ENCODE measurements at regions not wholly inside any gene's neighbourhood (a gene's known extent, or its start where the extent isn't known, plus 50 kb on each side); places are given as distances from the start of the nearest gene placed in this dataset.

DNA sequence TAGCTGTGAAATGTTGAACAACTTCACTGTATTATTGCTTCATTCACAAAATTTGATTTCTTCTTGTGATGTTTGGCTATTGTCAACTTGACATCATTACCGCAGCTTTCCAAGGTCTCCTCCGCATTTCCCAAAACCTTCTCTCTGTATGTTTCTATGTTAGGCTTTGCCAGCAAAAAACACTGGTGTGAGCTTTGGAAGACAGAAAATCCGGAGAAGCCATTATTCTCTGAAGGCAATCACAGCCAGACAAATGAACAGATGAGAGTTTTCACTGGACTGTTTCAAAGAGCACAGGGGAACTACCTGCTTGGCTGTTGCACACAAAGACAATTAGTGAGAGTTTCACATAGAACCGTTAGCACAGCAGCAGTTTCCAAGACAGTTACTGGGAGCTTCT, 609.6 kb downstream of the BRINP3 start:
- Histone ChIP-seq H3K27ac (no peak overlapping the region), H3K4me3 (no peak overlapping the region), H3K4me2 (no peak overlapping the region), H3K4me1 (0 out of 3 replicates have a peak, but pooled peaks cover 3% of the 10 kb centered on the region), H3K9me3 (no peaks in the 10 kb centered on the region)
- POLR2A ChIA-PET: no interaction called here
- TF ChIP-seq HOXB13 (CRISPR knock-in tag; IDR thresholded peaks at IDR 0.05; ENCODE audit: low read depth) (no peak), BHLHE40 (IDR thresholded peaks at IDR 0.05; ENCODE audit: low read depth, low read length) (no peak), HEYL (CRISPR knock-in tag; IDR thresholded peaks at IDR 0.05) (no peak), ZSCAN20 (CRISPR knock-in tag; IDR thresholded peaks at IDR 0.05) (no peak), JUNB (IDR thresholded peaks at IDR 0.05) (no peak), ESRRA (IDR thresholded peaks at IDR 0.05; ENCODE audit: borderline replicate concordance, low read length) (no peak), CBX8 (IDR thresholded peaks at IDR 0.05) (no peak), RFX5 (IDR thresholded peaks at IDR 0.05) (no peak)
- TF ChIP-seq, protein P1, sequence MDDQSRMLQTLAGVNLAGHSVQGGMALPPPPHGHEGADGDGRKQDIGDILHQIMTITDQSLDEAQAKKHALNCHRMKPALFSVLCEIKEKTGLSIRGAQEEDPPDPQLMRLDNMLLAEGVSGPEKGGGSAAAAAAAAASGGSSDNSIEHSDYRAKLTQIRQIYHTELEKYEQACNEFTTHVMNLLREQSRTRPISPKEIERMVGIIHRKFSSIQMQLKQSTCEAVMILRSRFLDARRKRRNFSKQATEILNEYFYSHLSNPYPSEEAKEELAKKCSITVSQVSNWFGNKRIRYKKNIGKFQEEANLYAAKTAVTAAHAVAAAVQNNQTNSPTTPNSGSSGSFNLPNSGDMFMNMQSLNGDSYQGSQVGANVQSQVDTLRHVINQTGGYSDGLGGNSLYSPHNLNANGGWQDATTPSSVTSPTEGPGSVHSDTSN (IDR thresholded peaks at IDR 0.05): no peak
- TF ChIP-seq, protein P2, sequence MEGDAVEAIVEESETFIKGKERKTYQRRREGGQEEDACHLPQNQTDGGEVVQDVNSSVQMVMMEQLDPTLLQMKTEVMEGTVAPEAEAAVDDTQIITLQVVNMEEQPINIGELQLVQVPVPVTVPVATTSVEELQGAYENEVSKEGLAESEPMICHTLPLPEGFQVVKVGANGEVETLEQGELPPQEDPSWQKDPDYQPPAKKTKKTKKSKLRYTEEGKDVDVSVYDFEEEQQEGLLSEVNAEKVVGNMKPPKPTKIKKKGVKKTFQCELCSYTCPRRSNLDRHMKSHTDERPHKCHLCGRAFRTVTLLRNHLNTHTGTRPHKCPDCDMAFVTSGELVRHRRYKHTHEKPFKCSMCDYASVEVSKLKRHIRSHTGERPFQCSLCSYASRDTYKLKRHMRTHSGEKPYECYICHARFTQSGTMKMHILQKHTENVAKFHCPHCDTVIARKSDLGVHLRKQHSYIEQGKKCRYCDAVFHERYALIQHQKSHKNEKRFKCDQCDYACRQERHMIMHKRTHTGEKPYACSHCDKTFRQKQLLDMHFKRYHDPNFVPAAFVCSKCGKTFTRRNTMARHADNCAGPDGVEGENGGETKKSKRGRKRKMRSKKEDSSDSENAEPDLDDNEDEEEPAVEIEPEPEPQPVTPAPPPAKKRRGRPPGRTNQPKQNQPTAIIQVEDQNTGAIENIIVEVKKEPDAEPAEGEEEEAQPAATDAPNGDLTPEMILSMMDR (IDR thresholded peaks at IDR 0.05): no peak
- CTCF ChIA-PET: no interaction called here
- DNase-seq (ENCODE audit: low read depth in 1 of 2, low spot score in 1 of 2) (no peak), ATAC-seq (no peak), FAIRE-seq (no peak)
- WGBS (ENCODE audit: missing lambda C conversion rate): 80% methylated on average over 4 of the region's 4 CpGs

DNA sequence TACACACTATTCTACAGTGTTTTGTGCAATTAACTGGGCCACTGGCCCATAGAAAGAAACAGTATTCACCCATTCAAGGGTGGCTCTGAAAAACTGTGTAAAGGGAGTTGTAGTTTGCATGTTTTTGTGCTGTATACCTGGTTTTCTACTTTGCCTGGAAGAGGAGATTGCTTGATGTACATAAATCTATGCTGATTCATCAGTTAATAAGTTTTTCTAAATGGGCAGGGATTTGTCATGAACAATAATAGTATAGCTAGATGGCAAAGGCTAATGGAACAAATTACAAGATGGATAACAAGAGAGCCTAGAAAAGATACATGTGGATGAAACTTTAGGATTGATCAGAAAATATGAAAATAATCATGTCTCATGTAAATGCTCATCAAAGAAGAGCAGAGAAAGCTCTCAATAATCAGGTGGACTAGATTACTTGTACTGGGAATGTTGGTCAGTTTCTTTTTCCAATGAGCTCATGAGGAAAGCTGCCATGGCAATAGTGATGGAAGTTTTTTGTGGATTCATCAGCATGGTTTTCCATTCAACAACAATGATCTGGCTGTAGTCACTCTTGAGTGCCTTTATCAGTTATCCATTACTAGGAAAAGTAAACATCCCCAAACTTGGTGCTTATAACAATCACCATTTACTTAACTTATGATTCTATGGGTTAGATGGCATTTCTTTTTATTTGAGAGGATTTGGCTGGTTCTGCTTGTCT, 602.8 kb downstream of the BRINP3 start:
- H3K4me1 ChIP-seq: 0 out of 3 replicates have a peak, but pooled peaks cover 3% of the 10 kb centered on the region
- no peak for DNase-seq (ENCODE audit: low read depth in 1 of 2, low spot score in 1 of 2)
- no peak for ATAC-seq
- no peak overlapping the region for H3K27ac ChIP-seq
- POLR2A ChIA-PET: no interaction called here
- no peak overlapping the region for H3K4me3 ChIP-seq
- no peaks in the 10 kb centered on the region for H3K9me3 ChIP-seq
- FAIRE-seq: peak; percentile 32
- no peak for TF ChIP-seq PHF8 (IDR thresholded peaks at IDR 0.05; ENCODE audit: borderline replicate concordance, low read depth)
- TF ChIP-seq MAFK (IDR thresholded peaks at IDR 0.05; ENCODE audit: partially characterized antibody): peak; percentile 63
- CTCF ChIA-PET: interaction anchor here (0.8 kb wide), 1 partner anchor 16 kb away, joined by 3 read pairs; no protein-coding TSS in a partner anchor
- H3K4me2 ChIP-seq: no peak overlapping the region

DNA sequence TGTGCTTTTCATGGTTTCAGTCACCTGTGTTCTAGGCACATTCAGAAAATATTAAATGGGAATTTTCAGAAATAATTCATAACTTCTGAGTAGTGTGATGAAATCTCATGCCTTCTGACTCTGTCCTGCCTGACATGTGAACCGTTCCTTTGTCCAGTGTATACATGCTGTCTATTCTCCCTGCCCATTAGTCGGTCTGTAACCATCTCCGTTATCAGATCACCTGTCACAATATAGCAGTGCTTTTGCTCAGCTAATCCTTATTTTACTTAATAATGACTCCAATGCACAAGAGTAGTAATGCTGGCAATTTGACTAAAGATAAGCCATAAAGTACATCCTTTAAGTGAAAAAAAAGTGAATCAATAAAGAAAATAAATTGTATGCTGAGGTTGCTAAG, 597.5 kb downstream of the BRINP3 start:
- POLR2A ChIA-PET: no interaction called here
- H3K4me1 ChIP-seq: no peaks in the 10 kb centered on the region
- no peaks in the 10 kb centered on the region for H3K9me3 ChIP-seq
- no peak overlapping the region for H3K27ac ChIP-seq
- no peak for DNase-seq (ENCODE audit: low read depth in 1 of 2, low spot score in 1 of 2)
- CTCF ChIA-PET: no interaction called here
- no peak overlapping the region for H3K4me3 ChIP-seq
- TF ChIP-seq CEBPB (IDR thresholded peaks at IDR 0.05) (no peak), NR3C1 (IDR thresholded peaks at IDR 0.05) (no peak), ZC3H11A (IDR thresholded peaks at IDR 0.05) (no peak), RAD21 (conservative IDR thresholded peaks at IDR 0.05 in 1 of 2, IDR thresholded peaks at IDR 0.05 in 1 of 2) (no peak), SREBF2 (IDR thresholded peaks at IDR 0.05) (no peak), GATA3 (IDR thresholded peaks at IDR 0.05; ENCODE audit: borderline replicate concordance) (no peak), SMC3 (IDR thresholded peaks at IDR 0.05) (no peak), NFE2L2 (conservative IDR thresholded peaks at IDR 0.05; ENCODE audit: low read length) (no peak), MYC (IDR thresholded peaks at IDR 0.05; ENCODE audit: borderline replicate concordance, low read length) (no peak), JUNB (IDR thresholded peaks at IDR 0.05) (no peak), HOXB13 (CRISPR knock-in tag; IDR thresholded peaks at IDR 0.05; ENCODE audit: low read depth) (no peak), HDAC2 (IDR thresholded peaks at IDR 0.05) (no peak), CBX2 (IDR thresholded peaks at IDR 0.05; ENCODE audit: borderline replicate concordance, low read depth) (no peak)
- TF ChIP-seq, protein P3, sequence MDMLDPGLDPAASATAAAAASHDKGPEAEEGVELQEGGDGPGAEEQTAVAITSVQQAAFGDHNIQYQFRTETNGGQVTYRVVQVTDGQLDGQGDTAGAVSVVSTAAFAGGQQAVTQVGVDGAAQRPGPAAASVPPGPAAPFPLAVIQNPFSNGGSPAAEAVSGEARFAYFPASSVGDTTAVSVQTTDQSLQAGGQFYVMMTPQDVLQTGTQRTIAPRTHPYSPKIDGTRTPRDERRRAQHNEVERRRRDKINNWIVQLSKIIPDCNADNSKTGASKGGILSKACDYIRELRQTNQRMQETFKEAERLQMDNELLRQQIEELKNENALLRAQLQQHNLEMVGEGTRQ (IDR thresholded peaks at IDR 0.05): no peak
- TF ChIP-seq, protein P4, sequence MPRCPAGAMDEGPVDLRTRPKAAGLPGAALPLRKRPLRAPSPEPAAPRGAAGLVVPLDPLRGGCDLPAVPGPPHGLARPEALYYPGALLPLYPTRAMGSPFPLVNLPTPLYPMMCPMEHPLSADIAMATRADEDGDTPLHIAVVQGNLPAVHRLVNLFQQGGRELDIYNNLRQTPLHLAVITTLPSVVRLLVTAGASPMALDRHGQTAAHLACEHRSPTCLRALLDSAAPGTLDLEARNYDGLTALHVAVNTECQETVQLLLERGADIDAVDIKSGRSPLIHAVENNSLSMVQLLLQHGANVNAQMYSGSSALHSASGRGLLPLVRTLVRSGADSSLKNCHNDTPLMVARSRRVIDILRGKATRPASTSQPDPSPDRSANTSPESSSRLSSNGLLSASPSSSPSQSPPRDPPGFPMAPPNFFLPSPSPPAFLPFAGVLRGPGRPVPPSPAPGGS (IDR thresholded peaks at IDR 0.05): no peak
- TF ChIP-seq, protein P5, sequence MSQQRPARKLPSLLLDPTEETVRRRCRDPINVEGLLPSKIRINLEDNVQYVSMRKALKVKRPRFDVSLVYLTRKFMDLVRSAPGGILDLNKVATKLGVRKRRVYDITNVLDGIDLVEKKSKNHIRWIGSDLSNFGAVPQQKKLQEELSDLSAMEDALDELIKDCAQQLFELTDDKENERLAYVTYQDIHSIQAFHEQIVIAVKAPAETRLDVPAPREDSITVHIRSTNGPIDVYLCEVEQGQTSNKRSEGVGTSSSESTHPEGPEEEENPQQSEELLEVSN (IDR thresholded peaks at IDR 0.05; ENCODE audit: borderline replicate concordance, low read depth): no peak
- WGBS (ENCODE audit: missing lambda C conversion rate): 70% methylated on average over 3 of the region's 3 CpGs
- H3K4me2 ChIP-seq: no peak overlapping the region
- peak; percentile 54 for FAIRE-seq
- ATAC-seq: no peak

Measured in A549 (cell line).